ENCODE measurements at regions not wholly inside any gene's neighbourhood (a gene's known extent, or its start where the extent isn't known, plus 50 kb on each side); places are given as distances from the start of the nearest gene placed in this dataset.

DNA sequence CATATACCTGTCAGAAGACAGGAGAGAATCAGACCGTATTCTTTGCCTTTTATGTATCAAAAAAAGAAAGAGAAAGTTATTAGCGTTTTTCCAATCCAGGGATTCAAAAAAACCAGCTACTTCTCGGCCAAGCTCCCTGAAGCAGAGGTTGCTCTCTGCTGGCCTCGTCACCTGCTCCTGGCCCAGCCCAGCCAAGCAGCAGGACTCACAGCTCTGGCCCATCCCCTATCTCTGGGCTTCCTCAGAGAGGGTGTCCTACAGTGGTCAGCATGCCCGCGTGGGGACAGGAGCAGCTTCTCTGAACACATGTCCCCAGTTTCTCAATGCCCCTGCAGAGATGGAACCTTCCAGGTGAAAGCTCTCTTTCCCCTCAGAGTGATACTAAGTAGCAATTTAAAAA lies 209.0 kb downstream of the URI1 start:
- Histone ChIP-seq H2BK5ac (ENCODE audit: low read length) (no peak overlapping the region), H4K8ac (ENCODE audit: low read depth, low read length) (no peak overlapping the region), H3K56ac (ENCODE audit: low read length) (no peak overlapping the region), H2BK120ac (ENCODE audit: low read depth, low read length) (no peak overlapping the region), H3K4ac (ENCODE audit: low read depth, low read length) (no peak overlapping the region), H2BK15ac (replicated peaks; ENCODE audit: low read depth) (no peak overlapping the region), H2AK5ac (ENCODE audit: low read length) (no peak overlapping the region), H3K36me3 (ENCODE audit: control insufficient read depth, insufficient read depth, low read length) (no peaks in the 10 kb centered on the region), H3K27me3 (ENCODE audit: insufficient read depth, low read length, poor library complexity) (no peaks in the 10 kb centered on the region), H3K4me3 (ENCODE audit: low read length) (no peak overlapping the region), H3K18ac (ENCODE audit: low read length) (no peak overlapping the region), H3K4me1 (ENCODE audit: control insufficient read depth, low read depth, low read length) (no peaks in the 10 kb centered on the region), H4K5ac (ENCODE audit: low read length) (no peak overlapping the region), H3K23ac (ENCODE audit: low read length) (no peak overlapping the region), H3K9ac (ENCODE audit: low read length) (no peak overlapping the region), H3K4me2 (ENCODE audit: low read length) (no peak overlapping the region), H3K27ac (ENCODE audit: low read depth, low read length) (no peak overlapping the region), H3K79me2 (ENCODE audit: control insufficient read depth, insufficient read depth, low read length) (no peaks in the 10 kb centered on the region), H3K79me1 (ENCODE audit: low read length) (no peaks in the 10 kb centered on the region)
- WGBS (ENCODE audit: extremely low coverage, insufficient coverage, low lambda C conversion rate), result no CpG with 5 or more reads among the region's 6 CpGs
- no peak for DNase-seq

DNA sequence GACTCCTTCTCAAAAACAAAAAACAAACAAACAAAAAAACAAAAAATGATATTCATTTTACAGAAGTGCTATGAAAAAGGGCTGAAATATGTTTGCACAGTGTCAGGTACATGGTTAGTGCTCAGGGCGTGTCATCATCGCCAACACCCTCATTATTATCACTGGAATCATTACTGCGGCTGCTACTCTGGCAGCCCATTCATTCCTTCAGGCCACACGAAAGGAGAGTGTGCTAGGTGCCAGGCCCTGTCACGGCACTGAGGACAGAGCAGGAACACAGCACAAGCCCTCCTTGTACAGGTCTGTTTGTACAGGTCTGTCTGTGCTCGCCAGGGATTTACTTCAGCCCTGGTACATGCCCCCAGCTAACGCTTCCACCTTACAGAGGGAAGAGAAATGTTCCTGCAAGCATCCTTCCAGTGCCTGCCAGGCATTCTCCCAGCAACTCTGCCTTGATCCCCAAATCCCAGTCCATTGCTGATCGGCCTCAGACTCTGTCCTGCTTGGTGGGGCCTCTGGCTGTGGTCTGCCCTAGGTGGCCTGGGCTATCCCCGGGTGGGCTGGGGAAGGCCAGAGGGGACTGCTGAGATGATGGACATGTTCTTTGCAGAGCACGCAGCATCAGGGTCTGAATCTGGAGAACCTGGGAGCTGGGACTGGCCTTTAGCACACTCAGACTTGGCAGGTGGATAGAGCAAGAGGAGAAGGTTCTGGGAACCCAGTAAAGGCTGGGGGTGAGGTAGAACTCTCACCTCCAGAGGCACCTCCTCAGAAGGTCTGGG lies 210.7 kb downstream of the URI1 start:
- Histone ChIP-seq H3K18ac (ENCODE audit: low read length) (no peak overlapping the region), H3K79me1 (ENCODE audit: low read length) (no peaks in the 10 kb centered on the region), H3K27ac (ENCODE audit: low read depth, low read length) (no peak overlapping the region), H3K4me2 (ENCODE audit: low read length) (no peak overlapping the region), H3K4ac (ENCODE audit: low read depth, low read length) (no peak overlapping the region), H3K79me2 (ENCODE audit: control insufficient read depth, insufficient read depth, low read length) (no peaks in the 10 kb centered on the region), H2BK120ac (ENCODE audit: low read depth, low read length) (no peak overlapping the region), H2BK15ac (replicated peaks; ENCODE audit: low read depth) (no peak overlapping the region), H2BK5ac (ENCODE audit: low read length) (no peak overlapping the region), H3K23ac (ENCODE audit: low read length) (no peak overlapping the region), H3K27me3 (ENCODE audit: insufficient read depth, low read length, poor library complexity) (no peaks in the 10 kb centered on the region), H3K56ac (ENCODE audit: low read length) (no peak overlapping the region), H3K9ac (ENCODE audit: low read length) (no peak overlapping the region), H4K5ac (ENCODE audit: low read length) (no peak overlapping the region), H3K4me3 (ENCODE audit: low read length) (no peak overlapping the region), H3K4me1 (ENCODE audit: control insufficient read depth, low read depth, low read length) (no peaks in the 10 kb centered on the region), H4K8ac (ENCODE audit: low read depth, low read length) (no peak overlapping the region), H3K36me3 (ENCODE audit: control insufficient read depth, insufficient read depth, low read length) (no peaks in the 10 kb centered on the region), H2AK5ac (ENCODE audit: low read length) (no peak overlapping the region)
- DNase-seq, result no peak
- WGBS (ENCODE audit: extremely low coverage, insufficient coverage, low lambda C conversion rate), result no CpG with 5 or more reads among the region's 10 CpGs

DNA sequence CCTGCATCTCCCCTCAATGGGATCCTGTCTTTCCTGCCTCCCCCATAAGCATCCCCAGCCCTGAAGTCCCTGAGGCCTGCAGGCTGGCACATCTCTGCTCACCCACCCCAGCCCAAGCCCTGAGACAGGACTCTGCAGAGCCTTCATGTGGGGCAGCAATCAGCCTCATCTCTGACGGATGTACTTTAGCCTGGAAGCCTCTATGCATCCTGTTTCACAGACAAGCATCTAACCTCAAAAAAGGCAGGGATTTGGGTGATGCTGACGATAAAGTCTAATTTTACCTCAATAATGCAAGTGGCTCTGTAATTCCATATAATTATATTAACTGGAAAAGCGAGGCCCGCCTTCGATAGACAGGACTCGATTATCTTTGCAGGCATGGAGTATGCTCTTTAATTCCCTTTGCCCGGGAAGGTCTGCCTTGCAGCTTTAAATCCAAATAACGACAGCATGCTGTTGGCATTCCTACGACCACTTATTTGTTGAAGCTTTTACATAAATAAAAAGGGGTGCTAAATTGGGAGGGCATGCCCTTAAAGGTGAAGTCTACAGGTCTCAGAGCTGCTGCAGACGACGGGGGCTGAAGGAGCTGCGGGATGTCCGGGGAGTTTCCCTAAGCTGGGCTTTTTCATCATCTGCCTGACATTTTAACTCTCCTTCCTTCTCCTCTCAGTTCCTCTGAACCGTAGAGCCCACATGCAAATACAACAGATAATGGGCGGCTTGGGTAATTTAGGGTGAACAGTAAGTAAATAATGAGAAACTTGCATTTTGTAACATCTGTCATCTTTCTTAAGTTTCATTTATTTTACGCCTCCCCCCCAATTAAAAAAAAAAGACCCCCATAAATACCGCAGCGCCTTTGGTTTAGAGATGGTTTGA lies 211.5 kb downstream of the URI1 start:
- no peak overlapping the region for H3K56ac ChIP-seq (ENCODE audit: low read length)
- no peaks in the 10 kb centered on the region for H3K36me3 ChIP-seq (ENCODE audit: control insufficient read depth, insufficient read depth, low read length)
- no peak overlapping the region for H2BK120ac ChIP-seq (ENCODE audit: low read depth, low read length)
- H2AK5ac ChIP-seq (ENCODE audit: low read length), result no peak overlapping the region
- no peak overlapping the region for H3K18ac ChIP-seq (ENCODE audit: low read length)
- H4K8ac ChIP-seq (ENCODE audit: low read depth, low read length), result no peak overlapping the region
- no peak overlapping the region for H2BK5ac ChIP-seq (ENCODE audit: low read length)
- H4K5ac ChIP-seq (ENCODE audit: low read length), result no peak overlapping the region
- no CpG with 5 or more reads among the region's 18 CpGs for WGBS (ENCODE audit: extremely low coverage, insufficient coverage, low lambda C conversion rate)
- H3K4me1 ChIP-seq (ENCODE audit: control insufficient read depth, low read depth, low read length), result no peaks in the 10 kb centered on the region
- no peak overlapping the region for H3K23ac ChIP-seq (ENCODE audit: low read length)
- no peaks in the 10 kb centered on the region for H3K79me1 ChIP-seq (ENCODE audit: low read length)
- no peak overlapping the region for H3K4me2 ChIP-seq (ENCODE audit: low read length)
- no peak overlapping the region for H3K4ac ChIP-seq (ENCODE audit: low read depth, low read length)
- no peaks in the 10 kb centered on the region for H3K79me2 ChIP-seq (ENCODE audit: control insufficient read depth, insufficient read depth, low read length)
- H3K27me3 ChIP-seq (ENCODE audit: insufficient read depth, low read length, poor library complexity), result no peaks in the 10 kb centered on the region
- H2BK15ac ChIP-seq (replicated peaks; ENCODE audit: low read depth), result no peak overlapping the region
- H3K4me3 ChIP-seq (ENCODE audit: low read length), result no peak overlapping the region
- no peak for DNase-seq
- H3K9ac ChIP-seq (ENCODE audit: low read length), result no peak overlapping the region
- H3K27ac ChIP-seq (ENCODE audit: low read depth, low read length), result no peak overlapping the region

DNA sequence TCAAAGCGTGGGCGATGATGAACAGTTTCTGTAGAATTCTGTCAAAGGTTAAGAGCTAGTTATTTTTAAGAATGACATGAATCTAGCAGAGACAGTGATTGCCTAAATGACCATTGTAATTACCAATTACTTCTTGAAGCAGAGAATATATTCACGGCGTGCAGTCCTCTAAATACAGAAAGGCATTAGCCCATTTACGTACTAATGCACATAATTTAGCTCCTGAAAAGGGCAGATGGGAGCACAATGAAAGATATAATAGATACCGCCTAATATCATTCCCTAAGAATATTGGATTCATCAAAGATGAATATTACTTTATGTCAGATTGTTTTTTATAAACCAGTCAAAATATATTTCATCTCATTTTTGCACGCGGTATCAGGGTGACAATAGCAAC lies 212.4 kb downstream of the URI1 start:
- Histone ChIP-seq H3K9ac (ENCODE audit: low read length) (no peak overlapping the region), H3K79me2 (ENCODE audit: control insufficient read depth, insufficient read depth, low read length) (no peaks in the 10 kb centered on the region), H4K8ac (ENCODE audit: low read depth, low read length) (no peak overlapping the region), H4K5ac (ENCODE audit: low read length) (no peak overlapping the region), H3K4me2 (ENCODE audit: low read length) (no peak overlapping the region), H2BK120ac (ENCODE audit: low read depth, low read length) (no peak overlapping the region), H2BK5ac (ENCODE audit: low read length) (no peak overlapping the region), H3K56ac (ENCODE audit: low read length) (no peak overlapping the region), H2AK5ac (ENCODE audit: low read length) (no peak overlapping the region), H3K4me1 (ENCODE audit: control insufficient read depth, low read depth, low read length) (no peaks in the 10 kb centered on the region), H3K4me3 (ENCODE audit: low read length) (no peak overlapping the region), H3K4ac (ENCODE audit: low read depth, low read length) (no peak overlapping the region), H2BK15ac (replicated peaks; ENCODE audit: low read depth) (no peak overlapping the region), H3K27ac (ENCODE audit: low read depth, low read length) (no peak overlapping the region), H3K36me3 (ENCODE audit: control insufficient read depth, insufficient read depth, low read length) (no peaks in the 10 kb centered on the region), H3K18ac (ENCODE audit: low read length) (no peak overlapping the region), H3K79me1 (ENCODE audit: low read length) (no peaks in the 10 kb centered on the region), H3K27me3 (ENCODE audit: insufficient read depth, low read length, poor library complexity) (no peaks in the 10 kb centered on the region), H3K23ac (ENCODE audit: low read length) (no peak overlapping the region)
- WGBS (ENCODE audit: extremely low coverage, insufficient coverage, low lambda C conversion rate), result no CpG with 5 or more reads among the region's 8 CpGs
- no peak for DNase-seq

DNA sequence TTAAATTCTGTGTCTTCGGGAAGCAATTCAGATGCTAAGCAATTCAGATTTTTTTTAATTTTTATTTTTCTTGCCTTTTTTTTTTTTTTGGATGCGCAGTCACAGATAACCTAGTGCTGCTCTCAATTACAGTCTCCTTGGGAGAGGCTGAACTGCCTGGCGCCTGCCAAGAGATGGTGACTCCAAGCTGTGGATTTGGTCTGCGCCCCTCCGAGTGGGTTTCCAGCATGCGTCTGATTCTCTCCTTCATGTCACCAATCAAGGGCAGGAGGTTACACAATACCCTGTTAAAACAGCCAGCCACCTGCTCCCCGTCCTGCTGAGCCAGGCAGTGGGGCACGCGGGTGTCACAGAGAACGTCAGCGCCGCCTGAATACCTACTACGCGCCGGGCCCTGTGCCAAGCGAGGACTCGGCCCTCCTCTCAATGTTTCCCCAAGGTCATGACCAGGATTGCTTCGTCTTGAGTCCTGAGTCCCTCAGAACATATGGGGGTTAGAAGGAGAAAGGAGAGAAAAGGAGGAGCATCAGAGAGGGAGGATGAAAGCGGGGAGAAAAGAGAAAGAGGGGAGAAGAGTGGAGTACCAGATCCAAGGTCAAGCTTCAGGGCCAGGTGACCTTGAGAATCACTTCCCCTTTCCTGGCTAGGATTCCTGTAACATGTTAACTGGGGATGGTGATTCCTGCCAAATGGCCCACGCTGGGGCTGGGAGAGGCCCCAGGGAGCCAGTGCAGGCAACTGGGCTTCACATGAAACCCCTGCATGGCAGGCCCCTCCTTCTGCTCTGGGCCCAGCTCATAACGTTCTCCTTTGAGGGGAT lies 213.6 kb downstream of the URI1 start:
- Histone ChIP-seq H2BK15ac (replicated peaks; ENCODE audit: low read depth) (no peak overlapping the region), H3K56ac (ENCODE audit: low read length) (no peak overlapping the region), H3K4me3 (ENCODE audit: low read length) (no peak overlapping the region), H2AK5ac (ENCODE audit: low read length) (no peak overlapping the region), H3K36me3 (ENCODE audit: control insufficient read depth, insufficient read depth, low read length) (no peaks in the 10 kb centered on the region), H3K18ac (ENCODE audit: low read length) (no peak overlapping the region), H3K27me3 (ENCODE audit: insufficient read depth, low read length, poor library complexity) (no peaks in the 10 kb centered on the region), H3K79me2 (ENCODE audit: control insufficient read depth, insufficient read depth, low read length) (no peaks in the 10 kb centered on the region), H3K27ac (ENCODE audit: low read depth, low read length) (no peak overlapping the region), H2BK5ac (ENCODE audit: low read length) (no peak overlapping the region), H3K79me1 (ENCODE audit: low read length) (no peaks in the 10 kb centered on the region), H2BK120ac (ENCODE audit: low read depth, low read length) (no peak overlapping the region), H3K4ac (ENCODE audit: low read depth, low read length) (no peak overlapping the region), H3K4me1 (ENCODE audit: control insufficient read depth, low read depth, low read length) (no peaks in the 10 kb centered on the region), H3K23ac (ENCODE audit: low read length) (no peak overlapping the region), H4K5ac (ENCODE audit: low read length) (no peak overlapping the region), H3K4me2 (ENCODE audit: low read length) (no peak overlapping the region), H3K9ac (ENCODE audit: low read length) (no peak overlapping the region), H4K8ac (ENCODE audit: low read depth, low read length) (no peak overlapping the region)
- WGBS (ENCODE audit: extremely low coverage, insufficient coverage, low lambda C conversion rate), result no CpG with 5 or more reads among the region's 21 CpGs
- DNase-seq, result no peak

Measured in mesendoderm (in vitro differentiated cells).